ENCODE measurements at regions not wholly inside any gene's neighbourhood (a gene's known extent, or its start where the extent isn't known, plus 50 kb on each side); places are given as distances from the start of the nearest gene placed in this dataset.
"Not testable (repeated sequence)": the region's sequence is repeated elsewhere in the genome, so short reads cannot be mapped to it uniquely, and the experiment has no call there.

- DNase-seq, result no peak
Observed at GRCh38 chr16:14384745-14385144, 245.3 kb downstream of the PARN start.

GRCh38 chr16:14383844-14384243, 246.2 kb downstream of the PARN start:
- DNase-seq, result not testable (repeated sequence)

DNA sequence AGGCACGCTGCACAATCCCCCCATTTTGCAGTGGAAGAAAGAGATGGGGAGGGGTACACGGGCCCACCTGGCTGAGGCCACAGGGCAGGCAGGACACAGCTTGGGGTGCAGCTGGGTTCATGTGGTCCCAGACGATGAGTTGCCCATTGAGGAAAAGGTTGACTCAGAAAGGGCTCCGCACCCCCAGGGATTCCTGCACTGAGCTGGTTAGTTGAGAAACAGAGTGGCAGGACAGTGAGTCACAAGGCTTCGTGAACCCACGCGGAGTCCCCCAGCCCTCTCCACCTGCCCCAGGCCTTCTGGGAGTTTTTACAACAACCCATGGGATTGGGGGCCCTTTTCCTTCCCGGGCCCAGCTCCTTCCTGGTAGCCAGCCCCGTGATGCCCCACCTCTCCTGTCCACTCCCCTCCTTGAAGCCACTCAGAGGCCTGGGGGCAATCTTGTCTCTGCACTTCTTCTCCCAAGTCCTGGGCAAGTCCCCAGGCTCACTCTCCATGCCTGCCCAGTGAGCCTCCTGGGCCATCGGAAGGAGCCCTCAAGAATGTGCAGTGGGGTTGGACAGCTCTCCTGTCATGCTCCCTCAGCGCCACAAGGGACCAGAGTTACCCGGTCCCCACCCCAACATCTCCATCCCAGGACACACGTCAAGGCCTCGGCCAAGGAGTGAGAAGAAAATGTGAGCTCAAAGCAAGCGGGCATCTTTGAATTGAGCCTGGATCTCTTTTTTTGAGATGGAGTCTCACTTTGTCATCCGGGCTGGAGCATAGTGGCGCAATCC, 251.2 kb downstream of the PARN start:
- peak; percentile 77 for DNase-seq

DNA sequence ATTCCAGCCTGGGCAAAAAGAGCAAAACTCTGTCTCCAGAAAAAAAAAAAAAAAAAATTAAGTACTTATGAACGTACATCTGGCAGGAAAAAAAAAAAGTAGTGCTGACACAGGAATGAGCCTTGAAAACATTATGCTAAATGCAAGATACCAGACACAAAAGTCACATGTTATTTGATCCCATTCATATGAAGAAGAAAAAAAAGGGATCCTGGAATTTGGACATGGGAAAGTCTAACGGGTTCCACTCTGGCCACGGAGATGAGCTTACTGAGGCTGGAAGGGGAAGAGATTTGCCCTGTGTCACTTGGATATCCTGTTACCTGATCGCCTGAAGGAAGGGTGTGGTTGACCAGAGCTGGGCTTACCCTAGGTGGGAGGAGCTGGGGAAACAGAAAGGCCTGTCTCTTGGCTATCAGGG, 251.9 kb downstream of the PARN start:
- DNase-seq, result peak; percentile 88

GRCh38 chr16:14377326-14377725, 252.7 kb downstream of the PARN start:
- DNase-seq, result no peak

DNA sequence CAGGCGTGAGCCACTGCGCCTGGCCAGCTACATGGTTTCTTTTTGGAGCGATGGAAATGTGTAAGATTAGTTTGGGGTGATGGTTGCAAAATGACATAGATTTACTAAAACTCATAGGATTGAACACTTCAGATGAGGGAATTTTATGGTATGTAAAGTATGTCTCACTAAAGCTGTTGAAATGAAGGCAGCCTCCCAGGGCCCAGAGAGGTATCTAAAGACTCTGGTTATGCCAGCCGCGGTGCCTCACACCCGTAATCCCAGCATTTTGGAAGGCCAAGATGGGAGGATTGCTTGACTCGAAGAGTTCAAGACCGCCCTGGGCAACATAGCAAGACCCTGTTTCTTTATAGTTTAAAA, 254.9 kb downstream of the PARN start:
- peak; percentile 81 for DNase-seq

- no peak for DNase-seq
Observed at GRCh38 chr16:14374451-14375131, 255.5 kb downstream of the PARN start.

DNA sequence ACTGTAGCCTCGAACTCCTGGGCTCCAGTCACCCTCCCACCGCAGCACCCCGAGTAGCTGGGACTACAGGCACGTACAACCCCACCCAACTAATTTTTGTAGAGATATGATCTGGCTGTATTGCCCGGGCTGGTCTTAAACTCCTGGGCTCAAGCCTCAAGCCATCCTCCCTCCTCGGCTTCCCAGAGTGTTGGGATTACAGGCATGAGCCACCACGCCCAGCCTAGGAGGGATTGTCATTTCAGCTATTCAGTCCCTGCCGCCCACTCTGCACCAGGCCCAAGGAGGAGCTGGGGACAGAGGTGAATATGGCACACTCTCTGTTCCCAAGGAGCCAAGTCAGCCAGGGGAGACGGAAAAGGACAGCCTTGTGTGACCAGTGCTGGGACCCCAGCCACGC, 256.2 kb downstream of the PARN start:
- no peak for DNase-seq

DNA sequence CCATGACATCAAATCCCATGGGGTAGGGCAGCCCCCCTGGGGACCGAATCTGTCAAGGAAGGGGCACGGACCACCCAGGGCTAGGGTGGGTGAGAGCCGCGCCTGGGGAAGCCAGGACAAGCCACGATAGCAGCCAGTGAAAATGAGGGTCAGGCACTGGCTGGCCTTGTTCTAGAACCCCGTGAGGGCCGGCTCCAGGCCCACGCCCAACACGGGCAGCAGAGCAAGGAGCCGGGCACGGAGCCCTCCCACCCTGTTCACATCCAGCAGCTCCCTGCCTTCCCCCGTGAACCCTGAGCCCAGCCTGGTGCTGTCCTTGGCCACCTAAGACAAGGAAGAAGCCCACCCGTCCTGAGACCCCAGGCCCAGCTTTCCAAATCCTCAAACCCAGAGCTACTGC, 256.7 kb downstream of the PARN start:
- DNase-seq, result no peak

GRCh38 chr16:14372471-14372870, 257.6 kb downstream of the PARN start:
- DNase-seq, result no peak

DNA sequence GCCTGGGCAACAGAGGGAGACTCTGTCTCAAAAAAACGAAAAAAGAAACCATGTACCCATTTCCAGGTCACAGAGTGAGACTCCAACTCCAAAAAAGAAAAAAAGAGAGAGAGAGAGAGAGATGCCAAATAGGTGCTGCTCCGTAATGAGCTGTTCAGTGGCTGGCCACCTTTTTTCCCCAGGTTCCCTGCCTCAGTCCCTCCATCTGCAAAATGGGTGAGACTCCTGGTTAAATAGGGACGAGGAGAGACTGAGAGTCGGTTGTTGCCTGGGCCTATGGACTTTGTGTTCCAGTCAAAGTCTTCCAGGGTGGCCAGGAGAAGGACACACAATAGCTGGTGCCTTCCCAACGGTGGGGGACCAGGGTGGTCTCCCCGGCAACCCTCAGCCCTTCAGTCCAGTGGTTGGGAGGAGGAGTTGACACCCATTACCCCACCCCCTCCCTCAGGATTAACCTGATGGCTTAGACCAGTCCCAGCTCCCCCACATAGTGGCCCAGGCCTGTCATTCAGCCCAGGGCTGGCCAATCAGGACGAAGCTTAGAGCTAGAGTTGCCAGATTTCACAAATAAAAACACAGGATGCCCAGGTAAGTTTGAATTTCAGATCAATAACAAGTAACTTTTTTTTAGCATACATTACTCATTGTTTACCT, 258.2 kb downstream of the PARN start:
- no peak for DNase-seq

DNA sequence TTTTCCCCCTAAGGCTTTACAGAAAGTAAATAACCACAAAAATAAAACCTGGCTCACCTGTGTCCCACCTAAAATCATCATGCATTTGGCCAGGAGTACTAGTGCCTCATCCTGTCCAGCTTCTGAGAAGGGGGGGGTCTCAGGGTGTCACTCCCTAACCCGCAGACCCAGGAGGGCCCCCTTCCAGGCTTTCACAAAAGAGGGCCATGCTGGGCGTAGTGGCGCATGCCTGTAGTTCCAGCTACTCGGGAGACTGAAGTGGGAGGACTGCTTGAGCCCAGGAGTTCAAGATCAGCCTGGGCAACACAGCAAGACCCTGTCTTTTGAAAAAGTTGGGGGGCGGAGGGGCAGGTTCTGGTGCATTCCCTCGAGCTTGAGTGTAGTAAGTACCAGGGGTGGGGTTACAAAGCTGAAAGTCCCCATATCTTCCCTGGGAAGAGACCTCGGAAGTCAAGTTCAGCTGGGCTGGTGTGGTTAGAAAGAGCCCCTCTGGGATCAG, 259.3 kb downstream of the PARN start:
- DNase-seq, result no peak

GRCh38 chr16:14369734-14370598, 260.1 kb downstream of the PARN start:
- DNase-seq, result no peak

DNA sequence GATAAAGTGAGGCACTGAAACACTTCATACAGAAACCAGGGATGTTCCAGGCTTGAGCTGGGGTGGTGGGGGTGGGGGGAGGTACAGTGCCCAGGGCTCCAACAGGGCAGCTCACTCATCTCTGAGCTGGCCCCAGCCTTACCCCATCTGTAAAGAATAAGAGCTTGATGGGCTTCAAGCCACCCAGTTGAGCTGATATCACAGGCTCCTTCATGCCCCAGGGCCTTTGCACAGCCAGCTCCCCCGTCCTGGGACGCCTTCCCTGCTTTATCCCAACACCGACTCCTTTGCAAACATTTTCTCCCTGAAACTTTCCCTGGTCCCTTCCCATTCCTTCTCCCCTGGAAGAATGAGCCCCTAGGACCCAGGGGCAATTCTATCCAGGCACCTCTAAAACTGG, 261.7 kb downstream of the PARN start:
- no peak for DNase-seq

DNA sequence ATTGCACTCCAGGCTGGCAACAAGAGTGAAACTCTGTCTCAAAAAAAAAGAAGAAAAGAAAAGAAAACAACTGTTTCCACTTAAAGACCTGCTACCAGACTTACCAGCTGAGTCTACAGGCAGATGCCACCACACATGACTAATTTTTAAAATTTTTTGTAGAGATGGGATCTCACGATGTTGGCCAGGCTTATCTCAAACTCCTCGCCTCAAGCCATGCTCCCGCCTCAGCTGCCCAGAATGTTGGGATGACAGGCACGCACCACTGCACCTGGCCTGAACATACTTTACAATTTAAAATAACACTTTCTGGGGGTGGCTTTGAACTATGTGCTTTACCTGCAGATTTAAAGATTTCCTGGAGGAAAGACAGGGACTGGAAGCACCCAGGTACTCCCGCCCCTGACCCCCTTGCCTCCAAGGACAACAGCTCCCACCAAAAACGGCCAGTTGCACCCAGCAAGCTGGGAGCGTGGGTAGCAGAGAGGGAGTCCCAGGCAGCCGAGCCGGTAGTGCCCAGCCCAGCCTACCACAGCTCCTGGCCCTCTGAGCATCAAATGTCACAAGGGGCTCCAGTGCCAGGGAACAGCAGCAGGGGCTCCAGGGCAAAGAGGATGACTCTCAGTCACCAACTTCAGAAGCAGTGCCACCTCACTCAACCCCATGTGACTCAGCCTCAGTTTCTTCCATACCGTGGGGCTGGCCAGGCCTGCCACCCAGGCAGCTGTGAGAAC, 262.9 kb downstream of the PARN start:
- no peak for DNase-seq

DNA sequence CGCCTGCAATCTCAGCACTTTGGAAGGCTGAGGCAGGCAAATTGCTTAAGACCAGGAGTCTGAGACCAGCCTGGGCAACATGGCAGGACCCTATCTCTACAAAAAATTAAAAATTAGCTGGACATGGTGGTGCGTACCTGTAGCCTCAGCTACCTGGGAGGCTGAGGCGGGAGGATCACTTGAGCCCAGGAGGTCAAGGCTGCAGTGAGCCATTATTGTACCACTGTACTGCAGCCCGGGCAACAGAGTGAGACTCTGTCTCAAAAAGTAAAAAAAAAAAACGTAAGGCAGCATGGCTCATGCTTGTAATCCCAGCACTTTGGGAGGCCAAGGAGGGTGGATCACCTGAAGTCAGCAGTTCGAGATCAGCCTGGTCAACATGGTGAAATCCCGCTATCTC, 263.6 kb downstream of the PARN start:
- DNase-seq, result no peak

DNA sequence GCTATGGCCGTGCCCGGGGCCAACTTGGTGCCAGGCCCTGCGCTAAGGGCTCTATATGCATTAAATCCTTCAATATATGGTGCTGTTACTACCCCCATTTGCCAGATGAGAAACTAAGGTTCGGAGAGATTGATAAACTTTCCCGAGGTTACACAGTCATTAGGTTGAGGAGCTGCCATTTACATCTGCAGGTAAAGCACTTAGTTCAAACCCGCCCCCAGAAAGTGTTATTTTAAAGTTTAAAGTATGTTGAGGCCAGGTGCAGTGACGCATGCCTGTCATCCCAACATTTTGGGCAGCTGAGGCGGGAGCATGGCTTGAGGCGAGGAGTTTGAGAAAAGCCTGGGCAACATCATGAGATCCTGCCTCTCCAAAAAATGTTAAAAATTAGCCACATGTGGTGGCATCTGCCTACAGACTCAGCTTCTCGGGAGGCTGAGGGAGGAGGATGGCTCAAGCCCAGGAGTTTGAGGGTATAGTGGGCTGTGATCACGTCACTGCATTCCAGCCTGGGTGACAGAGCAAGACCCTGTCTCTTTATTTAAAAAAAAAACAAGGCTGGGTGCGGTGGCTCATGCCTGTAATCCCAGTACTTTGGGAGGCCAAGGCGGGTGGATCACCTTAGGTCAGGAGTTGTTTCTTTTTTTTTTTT, 264.7 kb downstream of the PARN start:
- DNase-seq, result peak; percentile 77

DNA sequence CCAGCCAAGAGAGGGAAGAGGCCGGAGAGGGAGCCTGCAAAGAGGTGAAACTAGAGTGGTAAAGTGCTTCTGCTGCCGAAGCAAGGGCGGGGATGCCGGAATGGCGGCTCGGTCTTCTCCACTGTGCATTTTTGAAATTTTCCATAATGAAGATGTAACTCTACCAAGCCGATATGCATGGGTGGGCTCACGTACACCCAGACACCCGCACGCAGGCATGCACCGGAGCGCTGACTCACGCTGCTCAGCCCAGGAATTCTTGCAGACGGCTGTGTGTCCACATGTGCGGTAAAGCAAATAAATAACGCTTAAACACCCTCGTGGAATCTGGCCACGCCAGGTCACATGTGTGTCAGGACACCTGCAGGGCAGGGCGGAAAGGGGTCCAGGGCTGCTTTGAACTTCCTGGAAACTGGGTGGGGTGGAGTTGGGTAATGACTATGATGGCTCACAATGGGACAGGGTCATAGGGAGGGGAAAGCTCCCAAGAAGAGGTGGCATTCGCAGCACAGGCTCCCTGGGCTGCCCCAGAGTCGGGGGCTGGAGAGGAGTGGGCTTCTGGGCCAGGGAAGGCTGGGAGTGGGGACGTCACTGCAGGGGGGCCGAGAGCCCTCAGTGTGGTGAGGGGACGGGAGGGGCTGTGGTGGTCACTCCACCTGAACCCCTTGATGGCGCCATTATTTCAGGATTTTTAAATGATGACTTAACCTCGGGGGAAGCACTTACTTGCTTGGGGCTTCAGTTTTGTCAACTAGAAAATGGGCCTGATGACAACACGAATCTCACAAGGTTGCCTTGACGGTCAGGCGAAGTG, 265.5 kb downstream of the PARN start:
- peak; percentile 97 for DNase-seq

GRCh38 chr16:14364112-14364385, 266.0 kb downstream of the PARN start:
- DNase-seq, result no peak

DNA sequence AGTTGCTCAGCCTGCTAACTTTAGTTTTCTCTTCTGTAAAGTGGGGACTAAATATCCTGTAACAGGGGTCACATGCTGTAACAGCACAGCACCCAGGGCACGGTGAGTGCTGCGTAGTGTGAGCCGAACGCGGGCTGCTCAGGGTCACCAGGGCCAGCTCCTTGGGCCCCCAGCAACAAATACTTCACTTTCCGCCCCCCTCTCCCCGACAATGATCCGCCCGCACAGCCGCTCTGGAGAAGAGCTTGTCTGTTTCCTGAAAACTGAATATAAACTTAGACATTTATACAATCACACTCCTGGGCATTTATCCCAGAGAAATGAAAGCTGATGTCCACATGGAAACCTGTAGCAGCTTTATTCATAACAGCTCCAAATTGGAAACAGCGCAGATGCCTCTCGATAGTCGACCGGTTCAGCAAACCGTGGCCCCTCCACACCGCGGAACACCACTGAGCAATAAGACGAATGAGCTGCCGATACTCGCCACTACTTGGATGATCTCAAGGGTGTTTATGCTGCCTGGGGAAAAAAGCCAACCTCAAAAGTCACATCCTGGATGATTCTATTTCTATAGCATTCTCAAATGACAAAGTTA, 267.2 kb downstream of the PARN start:
- peak; percentile 89 for DNase-seq
